ENCODE measurements at regions not wholly inside any gene's neighbourhood (a gene's known extent, or its start where the extent isn't known, plus 50 kb on each side); places are given as distances from the start of the nearest gene placed in this dataset.

- no peak for DNase-seq (ENCODE audit: extremely low read depth, low read depth)
- H3K4me3 ChIP-seq (replicated peaks; ENCODE audit: low read depth, low read length) = no peak overlapping the region
- TF ChIP-seq, protein P1, sequence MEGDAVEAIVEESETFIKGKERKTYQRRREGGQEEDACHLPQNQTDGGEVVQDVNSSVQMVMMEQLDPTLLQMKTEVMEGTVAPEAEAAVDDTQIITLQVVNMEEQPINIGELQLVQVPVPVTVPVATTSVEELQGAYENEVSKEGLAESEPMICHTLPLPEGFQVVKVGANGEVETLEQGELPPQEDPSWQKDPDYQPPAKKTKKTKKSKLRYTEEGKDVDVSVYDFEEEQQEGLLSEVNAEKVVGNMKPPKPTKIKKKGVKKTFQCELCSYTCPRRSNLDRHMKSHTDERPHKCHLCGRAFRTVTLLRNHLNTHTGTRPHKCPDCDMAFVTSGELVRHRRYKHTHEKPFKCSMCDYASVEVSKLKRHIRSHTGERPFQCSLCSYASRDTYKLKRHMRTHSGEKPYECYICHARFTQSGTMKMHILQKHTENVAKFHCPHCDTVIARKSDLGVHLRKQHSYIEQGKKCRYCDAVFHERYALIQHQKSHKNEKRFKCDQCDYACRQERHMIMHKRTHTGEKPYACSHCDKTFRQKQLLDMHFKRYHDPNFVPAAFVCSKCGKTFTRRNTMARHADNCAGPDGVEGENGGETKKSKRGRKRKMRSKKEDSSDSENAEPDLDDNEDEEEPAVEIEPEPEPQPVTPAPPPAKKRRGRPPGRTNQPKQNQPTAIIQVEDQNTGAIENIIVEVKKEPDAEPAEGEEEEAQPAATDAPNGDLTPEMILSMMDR (IDR thresholded peaks at IDR 0.05; ENCODE audit: low read depth, low read length, missing control alignments) = no peak
Measured at GRCh38 chr4:128715616-128716015, 93.9 kb upstream of the JADE1 start.

- TF ChIP-seq, protein P1 (IDR thresholded peaks at IDR 0.05; ENCODE audit: low read depth, low read length, missing control alignments) = no peak
- no peak overlapping the region for H3K4me3 ChIP-seq (replicated peaks; ENCODE audit: low read depth, low read length)
- DNase-seq (ENCODE audit: extremely low read depth, low read depth) = no peak
Measured at GRCh38 chr4:128711361-128711760, 98.1 kb upstream of the JADE1 start.

DNA sequence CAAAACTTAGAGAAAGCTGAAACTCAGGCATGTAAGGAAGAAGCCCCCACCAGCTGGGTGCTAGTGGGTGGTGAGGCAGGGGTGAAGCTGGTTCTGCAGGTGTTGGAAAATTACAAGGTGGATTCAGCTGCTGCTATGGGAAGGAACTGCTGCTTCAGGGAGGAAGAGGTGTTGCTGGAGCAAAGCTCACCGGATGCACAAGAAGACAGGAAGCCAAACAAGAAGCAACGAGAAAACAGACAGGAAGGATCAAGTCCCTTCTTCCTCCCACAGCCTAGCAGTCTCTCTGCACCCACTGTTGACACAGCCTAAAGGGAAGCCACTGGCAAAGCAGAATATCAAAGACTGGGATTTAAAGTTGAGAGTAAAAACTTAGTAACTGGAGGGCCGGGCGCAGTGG is 100.2 kb upstream of the JADE1 start:
- H3K4me3 ChIP-seq (replicated peaks; ENCODE audit: low read depth, low read length) = no peak overlapping the region
- DNase-seq (ENCODE audit: extremely low read depth, low read depth) = no peak
- TF ChIP-seq, protein P1 (IDR thresholded peaks at IDR 0.05; ENCODE audit: low read depth, low read length, missing control alignments) = no peak

DNA sequence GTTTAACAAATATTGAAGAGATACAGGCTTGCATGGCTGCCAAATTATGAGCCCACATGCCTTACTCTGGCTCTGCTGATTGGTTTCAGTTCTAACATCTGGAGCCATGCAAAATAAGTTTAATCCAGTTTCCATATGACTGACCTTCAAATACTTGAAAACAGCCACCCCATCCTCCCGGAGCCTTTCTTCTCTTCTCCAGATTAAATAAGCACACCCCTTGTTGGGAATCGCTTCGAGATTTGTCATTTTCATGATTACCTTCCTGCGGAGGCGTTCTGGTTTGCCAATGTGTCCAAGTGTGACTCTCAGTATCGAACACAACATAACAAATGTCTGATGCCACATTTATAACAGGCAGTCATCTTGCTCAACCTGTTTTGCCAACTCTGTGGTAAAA is 101.6 kb upstream of the JADE1 start:
- no peak overlapping the region for H3K4me3 ChIP-seq (replicated peaks; ENCODE audit: low read depth, low read length)
- TF ChIP-seq, protein P1 (IDR thresholded peaks at IDR 0.05; ENCODE audit: low read depth, low read length, missing control alignments) = no peak

GRCh38 chr4:128703948-128704347 is 105.6 kb upstream of the JADE1 start:
- no peak overlapping the region for H3K4me3 ChIP-seq (replicated peaks; ENCODE audit: low read depth, low read length)
- TF ChIP-seq, protein P1 (IDR thresholded peaks at IDR 0.05; ENCODE audit: low read depth, low read length, missing control alignments) = no peak
- no peak for DNase-seq (ENCODE audit: extremely low read depth, low read depth)

More for the DNA sequence above, 101.6 kb upstream of the JADE1 start:
- DNase-seq (ENCODE audit: extremely low read depth, low read depth) = peak; percentile 35

DNA sequence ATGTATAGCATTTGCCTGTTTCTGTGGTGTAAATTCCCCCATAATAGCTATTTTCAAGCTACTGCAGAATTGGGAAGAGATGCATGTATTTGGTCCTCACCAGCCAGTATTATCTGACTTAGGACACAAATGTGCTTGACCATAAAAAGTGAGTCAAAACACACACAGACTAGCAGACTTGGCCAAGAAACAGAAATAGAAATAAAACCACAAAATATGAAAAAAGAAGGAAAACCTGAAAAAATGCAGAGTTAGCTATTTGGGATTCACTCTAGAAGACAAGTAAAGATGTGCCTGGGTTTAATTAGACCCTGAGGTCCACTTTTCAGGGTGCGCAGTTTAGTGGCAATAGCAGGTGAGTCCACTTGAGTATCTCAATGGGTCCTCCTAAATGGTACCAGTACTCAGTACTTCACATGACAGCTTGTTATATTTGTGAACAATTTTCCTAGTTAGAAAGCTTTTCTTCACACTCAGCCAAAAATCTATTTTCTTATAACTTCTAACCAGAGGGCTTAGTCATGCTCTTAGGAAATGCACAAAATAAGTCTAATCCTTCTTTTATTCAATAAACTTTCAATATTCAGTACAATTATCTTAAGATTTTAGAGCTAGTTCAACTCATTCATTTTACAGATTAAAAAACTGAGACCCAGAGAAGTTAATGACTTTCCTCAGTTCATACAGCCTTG is 108.7 kb upstream of the JADE1 start:
- DNase-seq (ENCODE audit: extremely low read depth, low read depth) = no peak
- TF ChIP-seq, protein P1 (IDR thresholded peaks at IDR 0.05; ENCODE audit: low read depth, low read length, missing control alignments) = no peak
- no peak overlapping the region for H3K4me3 ChIP-seq (replicated peaks; ENCODE audit: low read depth, low read length)

GRCh38 chr4:128698386-128698785 is 111.1 kb upstream of the JADE1 start:
- DNase-seq (ENCODE audit: extremely low read depth, low read depth) = no peak
- H3K4me3 ChIP-seq (replicated peaks; ENCODE audit: low read depth, low read length) = no peak overlapping the region
- TF ChIP-seq, protein P1 (IDR thresholded peaks at IDR 0.05; ENCODE audit: low read depth, low read length, missing control alignments) = no peak

All from HFF-Myc (cell line).